CD14-positive monocyte (primary cell): ENCODE measurements at regions not wholly inside any gene's neighbourhood (a gene's known extent, or its start where the extent isn't known, plus 50 kb on each side); places are given as distances from the start of the nearest gene placed in this dataset.

Source experiments
- DNase-seq, 3 donors: peaks; one replicate each; pipeline ENCODE4 v3.0.0-alpha.2; 2011 to 2022
- H2AFZ ChIP-seq: 2 replicates; pipeline ENCODE4 v1.6.0; 2012; ENCODE audit warnings: mild to moderate bottlenecking, low read depth, low read length, inconsistent platforms; ENCODE audit not compliant: insufficient read depth, poor library complexity, severe bottlenecking
- H3K27ac ChIP-seq, 2 donors: 1 replicate in 1 of 2; 2 replicates in 1 of 2; pipeline ENCODE4 v1.5.1; 2012 to 2013; ENCODE audit warnings: low read length in 2 of 2, control low read depth in 1 of 2, inconsistent platforms in 1 of 2, low read depth in 1 of 2, mild to moderate bottlenecking in 1 of 2
- H3K27me3 ChIP-seq, 2 donors: one replicate each; pipeline versions ENCODE4 v1.6.0 to v1.6.1; 2011 to 2013; ENCODE audit warnings: low read length in 2 of 2; ENCODE audit not compliant: control insufficient read depth in 2 of 2, insufficient read depth in 2 of 2
- H3K36me3 ChIP-seq, 2 donors: replicated peaks in 1 of 2; 1 replicate in 1 of 2; 2 replicates in 1 of 2; pipeline versions ENCODE4 v1.5.1 to v1.6.1; 2012 to 2013; ENCODE audit warnings: low read length in 2 of 2, control low read depth in 1 of 2, inconsistent platforms in 1 of 2, mild to moderate bottlenecking in 1 of 2; ENCODE audit not compliant: insufficient read depth in 2 of 2, control insufficient read depth in 1 of 2
- H3K4me1 ChIP-seq, 2 donors: 1 replicate in 1 of 2; 2 replicates in 1 of 2; pipeline versions ENCODE4 v1.5.1 to v1.6.1; 2012 to 2013; ENCODE audit warnings: low read length in 2 of 2, control low read depth in 1 of 2, inconsistent platforms in 1 of 2, mild to moderate bottlenecking in 1 of 2, moderate library complexity in 1 of 2; ENCODE audit not compliant: insufficient read depth in 2 of 2, control insufficient read depth in 1 of 2
- H3K4me2 ChIP-seq: replicated peaks from 2 replicates; pipeline ENCODE3; 2012; ENCODE audit warnings: low read length, moderate library complexity, mild to moderate bottlenecking; ENCODE audit not compliant: poor library complexity, severe bottlenecking; ENCODE audit errors: extremely low read depth
- H3K4me3 ChIP-seq, 3 experiments: fragments of 200-600 bp in 1 of 3; sonication (generic) in 1 of 3; replicated peaks in 1 of 3; 1 replicate in 2 of 3; 2 replicates in 1 of 3; pipeline ENCODE4 v1.5.1; 2011 to 2013; ENCODE audit warnings: low read length in 3 of 3, mild to moderate bottlenecking in 3 of 3, control low read depth in 2 of 3, low read depth in 2 of 3, inconsistent platforms in 1 of 3, moderate library complexity in 1 of 3
- H3K79me2 ChIP-seq: 2 replicates; pipeline ENCODE4 v1.6.0; 2012; ENCODE audit warnings: mild to moderate bottlenecking, control low read depth, inconsistent platforms, low read length, moderate library complexity; ENCODE audit not compliant: insufficient read depth
- H3K9ac ChIP-seq: 2 replicates; pipeline ENCODE4 v1.6.0; 2017; ENCODE audit warnings: low read length, mild to moderate bottlenecking; ENCODE audit not compliant: insufficient read depth, poor library complexity, severe bottlenecking
- H3K9me3 ChIP-seq, 2 donors: replicated peaks in 1 of 2; 1 replicate in 1 of 2; 2 replicates in 1 of 2; pipeline versions ENCODE4 v1.5.1 to v1.6.1; 2012 to 2013; ENCODE audit warnings: low read length in 2 of 2, control low read depth in 1 of 2; ENCODE audit not compliant: control insufficient read depth in 1 of 2, insufficient read depth in 1 of 2
- H4K20me1 ChIP-seq: 2 replicates; pipeline ENCODE4 v1.6.0; 2012; ENCODE audit warnings: mild to moderate bottlenecking, low read length, control low read depth, moderate library complexity; ENCODE audit not compliant: insufficient read depth
- H3K27ac Mint-ChIP-seq, 7 donors: one replicate each; pipeline ENCODE4 v1.8.0; 2020; ENCODE audit warnings: mild to moderate bottlenecking in 7 of 7, mixed read lengths in 7 of 7, moderate library complexity in 6 of 7, inconsistent platforms in 2 of 7
- H3K27me3 Mint-ChIP-seq, 3 donors: one replicate each; pipeline ENCODE4 v1.8.0; 2021 to 2022; ENCODE audit warnings: low read depth in 3 of 3, mild to moderate bottlenecking in 3 of 3, mixed read lengths in 3 of 3, moderate library complexity in 3 of 3, inconsistent platforms in 1 of 3
- H3K36me3 Mint-ChIP-seq, 2 donors: one replicate each; pipeline ENCODE4 v1.8.0; 2020; ENCODE audit warnings: mixed read lengths in 2 of 2, inconsistent platforms in 1 of 2, mild to moderate bottlenecking in 1 of 2
- H3K4me1 Mint-ChIP-seq: one replicate; pipeline ENCODE4 v1.8.0; 2020; ENCODE audit warnings: mild to moderate bottlenecking, mixed read lengths
- H3K4me3 Mint-ChIP-seq, 2 donors: one replicate each; pipeline ENCODE4 v1.8.0; 2020; ENCODE audit warnings: mild to moderate bottlenecking in 2 of 2, mixed read lengths in 2 of 2, moderate library complexity in 1 of 2
- H3K9me3 Mint-ChIP-seq, 7 donors: one replicate each; pipeline ENCODE4 v1.8.0; 2020 to 2022; ENCODE audit warnings: mixed read lengths in 7 of 7, mild to moderate bottlenecking in 6 of 7, moderate library complexity in 6 of 7, inconsistent platforms in 2 of 7
- WGBS: methylation state at CpG from one replicate; pipeline ENCODE4 v1.1.5; 2013; ENCODE audit warnings: missing lambda C conversion rate; ENCODE audit not compliant: insufficient coverage; 5-methylcytosine and 5-hydroxymethylcytosine counted together
- intact Hi-C, 2 donors: fragments of 100-400 bp; cut with micrococcal nuclease; formaldehyde crosslinking; loops; one replicate each; pipeline versions ENCODE4 v1.15.0 to v1.15.1; 2023
- TF ChIP-seq, protein P1 (sequence below): fragments of 200-600 bp; IDR thresholded peaks from one replicate; pipeline ENCODE4 v1.8.0; 2022; ENCODE audit warnings: antibody characterized with exemption, mild to moderate bottlenecking

DNA sequence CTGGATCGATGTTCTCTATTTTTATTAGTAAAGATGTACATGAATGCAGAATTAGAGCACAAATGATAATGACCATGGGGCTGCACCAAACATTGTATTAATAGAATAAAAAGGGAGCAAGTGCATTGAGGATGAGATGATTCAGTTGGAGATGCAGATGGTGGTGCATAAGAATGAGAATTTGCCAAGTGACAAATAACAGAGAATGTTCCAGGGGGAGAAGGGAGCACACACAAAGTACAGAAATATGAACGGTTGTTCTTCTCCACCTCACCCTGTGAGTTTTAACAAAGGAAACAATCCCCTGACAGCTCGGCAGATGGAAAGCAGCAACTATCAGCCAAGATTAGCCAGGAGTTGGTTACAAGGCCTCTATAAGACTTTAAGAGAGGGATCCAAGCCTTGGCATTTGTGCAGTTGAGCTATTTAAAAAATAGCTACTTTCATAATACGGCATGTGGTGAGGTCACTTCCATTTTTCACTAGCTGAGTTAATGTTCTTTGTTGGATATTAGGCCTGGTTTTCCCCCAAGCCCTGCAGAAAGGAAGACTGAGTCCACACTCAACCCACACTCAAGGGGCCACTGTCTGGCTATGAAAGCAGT is 462.5 kb downstream of the TNS3 start:
- no peak overlapping the region for H3K4me3 ChIP-seq
- TF ChIP-seq, protein P1, sequence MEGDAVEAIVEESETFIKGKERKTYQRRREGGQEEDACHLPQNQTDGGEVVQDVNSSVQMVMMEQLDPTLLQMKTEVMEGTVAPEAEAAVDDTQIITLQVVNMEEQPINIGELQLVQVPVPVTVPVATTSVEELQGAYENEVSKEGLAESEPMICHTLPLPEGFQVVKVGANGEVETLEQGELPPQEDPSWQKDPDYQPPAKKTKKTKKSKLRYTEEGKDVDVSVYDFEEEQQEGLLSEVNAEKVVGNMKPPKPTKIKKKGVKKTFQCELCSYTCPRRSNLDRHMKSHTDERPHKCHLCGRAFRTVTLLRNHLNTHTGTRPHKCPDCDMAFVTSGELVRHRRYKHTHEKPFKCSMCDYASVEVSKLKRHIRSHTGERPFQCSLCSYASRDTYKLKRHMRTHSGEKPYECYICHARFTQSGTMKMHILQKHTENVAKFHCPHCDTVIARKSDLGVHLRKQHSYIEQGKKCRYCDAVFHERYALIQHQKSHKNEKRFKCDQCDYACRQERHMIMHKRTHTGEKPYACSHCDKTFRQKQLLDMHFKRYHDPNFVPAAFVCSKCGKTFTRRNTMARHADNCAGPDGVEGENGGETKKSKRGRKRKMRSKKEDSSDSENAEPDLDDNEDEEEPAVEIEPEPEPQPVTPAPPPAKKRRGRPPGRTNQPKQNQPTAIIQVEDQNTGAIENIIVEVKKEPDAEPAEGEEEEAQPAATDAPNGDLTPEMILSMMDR: no peak
- DNase-seq: no peak
- H4K20me1 ChIP-seq: no peaks in the 10 kb centered on the region
- no peak overlapping the region for H3K27ac ChIP-seq
- H3K27me3 ChIP-seq: no peaks in the 10 kb centered on the region
- H3K9ac ChIP-seq: no peak overlapping the region
- H3K36me3 Mint-ChIP-seq: no peaks in the 10 kb centered on the region
- H3K4me1 Mint-ChIP-seq: no peaks in the 10 kb centered on the region
- H3K4me1 ChIP-seq: no peaks in the 10 kb centered on the region
- no peak overlapping the region for H3K4me2 ChIP-seq
- no peaks in the 10 kb centered on the region for H3K36me3 ChIP-seq
- H2AFZ ChIP-seq: no peak overlapping the region
- 100% methylated on average over 1 of the region's 4 CpGs for WGBS
- peaks cover 0 to 4% of the 10 kb centered on the region in 2 donors for H3K9me3 ChIP-seq
- no peak overlapping the region for H3K4me3 Mint-ChIP-seq
- peaks cover 0 to 7% (median 3%) of the 10 kb centered on the region in 7 donors for H3K9me3 Mint-ChIP-seq
- H3K27me3 Mint-ChIP-seq: peaks cover 0 to 1% (median 0%) of the 10 kb centered on the region in 3 donors
- no peak overlapping the region for H3K27ac Mint-ChIP-seq
- intact Hi-C loops: no loop called here
- H3K79me2 ChIP-seq: no peaks in the 10 kb centered on the region

DNA sequence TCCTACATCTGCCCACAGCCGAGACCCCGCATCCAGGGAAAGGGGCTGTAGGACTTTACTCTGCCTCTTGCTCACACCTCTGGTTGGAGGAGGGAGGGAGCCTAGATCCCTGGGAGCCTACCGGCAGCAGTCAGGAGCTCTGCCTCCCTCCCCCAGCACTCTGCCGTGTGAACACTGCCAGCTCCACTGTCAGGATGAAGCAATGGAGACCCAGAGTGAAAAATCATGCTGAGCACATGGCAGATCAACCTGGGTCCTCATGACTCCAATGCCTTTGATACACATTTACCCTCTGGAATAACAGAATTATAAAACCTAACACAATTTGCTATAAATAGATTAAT is 477.7 kb downstream of the TNS3 start:
- WGBS: no CpG with 5 or more reads among the region's 4 CpGs
- TF ChIP-seq, protein P1: no peak
- H3K36me3 Mint-ChIP-seq: no peaks in the 10 kb centered on the region
- Histone ChIP-seq H3K27me3 (no peaks in the 10 kb centered on the region), H3K9ac (no peak overlapping the region), H3K4me1 (peaks cover 6 to 12% of the 10 kb centered on the region in 2 donors), H3K79me2 (no peaks in the 10 kb centered on the region), H3K36me3 (no peaks in the 10 kb centered on the region), H2AFZ (no peak overlapping the region), H3K9me3 (no peaks in the 10 kb centered on the region), H4K20me1 (no peaks in the 10 kb centered on the region), H3K4me2 (no peak overlapping the region), H3K4me3 (no peak overlapping the region), H3K27ac (no peak overlapping the region)
- no peak overlapping the region for H3K4me3 Mint-ChIP-seq
- DNase-seq: no peak
- H3K27me3 Mint-ChIP-seq: peaks cover 0 to 2% (median 2%) of the 10 kb centered on the region in 3 donors
- no peak overlapping the region for H3K27ac Mint-ChIP-seq
- intact Hi-C loops: no loop called here
- peaks cover 11% of the 10 kb centered on the region for H3K4me1 Mint-ChIP-seq
- peaks cover 0 to 3% (median 1%) of the 10 kb centered on the region in 7 donors for H3K9me3 Mint-ChIP-seq
